Neural crest cell (in vitro differentiated cells): ENCODE measurements at regions not wholly inside any gene's neighbourhood (a gene's known extent, or its start where the extent isn't known, plus 50 kb on each side); places are given as distances from the start of the nearest gene placed in this dataset.

Source experiments
- DNase-seq: peaks from one replicate; pipeline ENCODE4 v3.0.0; 2021; ENCODE audit warnings: low read depth, mixed read lengths, low spot score
- H3K27ac Mint-ChIP-seq: one replicate; pipeline ENCODE4 v1.8.0; 2021; ENCODE audit warnings: mild to moderate bottlenecking, mixed read lengths; ENCODE audit not compliant: unreplicated experiment
- H3K27me3 Mint-ChIP-seq: 2 replicates; pipeline ENCODE4 v1.8.0; 2021; ENCODE audit warnings: low read depth, mild to moderate bottlenecking, mixed read lengths
- H3K36me3 Mint-ChIP-seq: 2 replicates; pipeline ENCODE4 v1.8.0; 2021; ENCODE audit warnings: low read depth, mild to moderate bottlenecking, mixed read lengths
- H3K4me1 Mint-ChIP-seq: 2 replicates; pipeline ENCODE4 v1.8.0; 2021; ENCODE audit warnings: mixed read lengths
- H3K4me3 Mint-ChIP-seq: one replicate; pipeline ENCODE4 v1.8.0; 2021; ENCODE audit warnings: mild to moderate bottlenecking, mixed read lengths
- H3K9me3 Mint-ChIP-seq: 2 replicates; pipeline ENCODE4 v1.8.0; 2021; ENCODE audit warnings: mixed read lengths
- TF ChIP-seq, protein P1 (sequence below): fragments of 200-600 bp; sonication (generic); conservative IDR thresholded peaks from 2 replicates; pipeline ENCODE4 v1.5.0; 2021; ENCODE audit warnings: antibody characterized with exemption, mild to moderate bottlenecking

DNA sequence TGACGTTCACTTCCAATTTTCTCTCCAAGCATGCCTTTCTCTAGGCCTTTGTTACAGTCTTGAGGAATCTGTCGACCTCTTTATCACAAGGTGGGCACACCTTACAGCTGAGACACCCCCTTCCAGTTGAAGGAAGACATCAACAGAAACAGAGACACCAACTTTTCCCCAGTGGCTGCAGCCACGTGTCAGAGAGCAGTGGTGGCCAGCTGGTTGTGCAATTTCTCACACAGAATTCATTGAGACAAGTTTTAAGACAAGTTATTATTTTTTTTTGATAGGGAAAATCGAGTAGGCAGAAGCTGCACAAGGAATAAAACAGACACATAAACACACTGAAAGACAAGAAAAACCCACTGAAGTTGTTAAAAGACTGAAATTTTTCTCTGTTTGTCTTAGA is 436.7 kb upstream of the MDFIC2 start:
- Mint-ChIP-seq H3K36me3 (no peaks in the 10 kb centered on the region), H3K4me1 (no peaks in the 10 kb centered on the region), H3K4me3 (no peak overlapping the region), H3K27ac (no peak overlapping the region), H3K9me3 (no peaks in the 10 kb centered on the region), H3K27me3 (no peaks in the 10 kb centered on the region)
- DNase-seq: no peak
- TF ChIP-seq, protein P1, sequence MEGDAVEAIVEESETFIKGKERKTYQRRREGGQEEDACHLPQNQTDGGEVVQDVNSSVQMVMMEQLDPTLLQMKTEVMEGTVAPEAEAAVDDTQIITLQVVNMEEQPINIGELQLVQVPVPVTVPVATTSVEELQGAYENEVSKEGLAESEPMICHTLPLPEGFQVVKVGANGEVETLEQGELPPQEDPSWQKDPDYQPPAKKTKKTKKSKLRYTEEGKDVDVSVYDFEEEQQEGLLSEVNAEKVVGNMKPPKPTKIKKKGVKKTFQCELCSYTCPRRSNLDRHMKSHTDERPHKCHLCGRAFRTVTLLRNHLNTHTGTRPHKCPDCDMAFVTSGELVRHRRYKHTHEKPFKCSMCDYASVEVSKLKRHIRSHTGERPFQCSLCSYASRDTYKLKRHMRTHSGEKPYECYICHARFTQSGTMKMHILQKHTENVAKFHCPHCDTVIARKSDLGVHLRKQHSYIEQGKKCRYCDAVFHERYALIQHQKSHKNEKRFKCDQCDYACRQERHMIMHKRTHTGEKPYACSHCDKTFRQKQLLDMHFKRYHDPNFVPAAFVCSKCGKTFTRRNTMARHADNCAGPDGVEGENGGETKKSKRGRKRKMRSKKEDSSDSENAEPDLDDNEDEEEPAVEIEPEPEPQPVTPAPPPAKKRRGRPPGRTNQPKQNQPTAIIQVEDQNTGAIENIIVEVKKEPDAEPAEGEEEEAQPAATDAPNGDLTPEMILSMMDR: no peak

DNA sequence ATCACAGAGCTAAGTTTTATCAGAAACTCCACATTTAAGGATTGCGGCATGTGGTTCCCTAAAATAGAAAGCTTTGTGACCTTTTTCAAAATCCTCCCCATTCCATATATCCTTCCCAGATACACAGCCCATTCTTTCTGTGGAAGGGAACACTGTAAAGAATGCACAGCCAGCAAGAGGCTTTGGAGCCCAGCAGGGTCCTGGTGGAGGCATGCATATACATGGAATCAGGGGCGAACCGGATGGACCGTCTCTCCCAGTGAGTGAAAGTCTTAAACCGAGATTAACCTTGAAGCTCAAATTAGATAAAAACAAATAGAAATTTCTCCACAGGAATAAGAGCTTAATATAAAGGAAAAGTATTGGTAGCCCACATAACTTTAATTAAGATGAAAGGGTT is 436.2 kb upstream of the MDFIC2 start:
- no peak overlapping the region for H3K27ac Mint-ChIP-seq

DNA sequence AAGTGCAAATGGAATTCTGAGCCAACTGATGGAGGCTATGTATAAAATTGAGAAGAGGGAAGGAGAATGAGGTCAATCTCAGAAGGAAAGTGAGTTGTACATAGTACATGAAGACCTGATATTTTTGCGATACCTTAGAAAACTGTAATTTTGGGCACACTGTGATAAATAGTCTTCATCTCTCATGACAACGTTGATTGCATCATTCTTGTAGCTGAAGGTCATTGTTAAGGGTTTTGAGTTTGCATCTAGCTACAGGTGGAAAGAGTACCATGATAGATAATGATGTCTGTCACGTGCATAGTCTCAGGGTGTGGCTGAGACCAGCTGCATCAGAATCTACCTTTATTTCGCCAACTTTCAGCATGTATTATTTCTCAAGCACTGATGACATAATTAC is 435.4 kb upstream of the MDFIC2 start:
- no peaks in the 10 kb centered on the region for H3K27me3 Mint-ChIP-seq
- no peaks in the 10 kb centered on the region for H3K4me1 Mint-ChIP-seq
- no peak overlapping the region for H3K4me3 Mint-ChIP-seq
- DNase-seq: no peak
- no peaks in the 10 kb centered on the region for H3K9me3 Mint-ChIP-seq
- no peak overlapping the region for H3K27ac Mint-ChIP-seq
- H3K36me3 Mint-ChIP-seq: no peaks in the 10 kb centered on the region
- TF ChIP-seq, protein P1: no peak

More for the DNA sequence above, 436.2 kb upstream of the MDFIC2 start:
- no peaks in the 10 kb centered on the region for H3K27me3 Mint-ChIP-seq
- H3K9me3 Mint-ChIP-seq: no peaks in the 10 kb centered on the region
- DNase-seq: no peak
- H3K4me1 Mint-ChIP-seq: no peaks in the 10 kb centered on the region
- H3K4me3 Mint-ChIP-seq: no peak overlapping the region
- no peaks in the 10 kb centered on the region for H3K36me3 Mint-ChIP-seq
- TF ChIP-seq, protein P1: no peak

DNA sequence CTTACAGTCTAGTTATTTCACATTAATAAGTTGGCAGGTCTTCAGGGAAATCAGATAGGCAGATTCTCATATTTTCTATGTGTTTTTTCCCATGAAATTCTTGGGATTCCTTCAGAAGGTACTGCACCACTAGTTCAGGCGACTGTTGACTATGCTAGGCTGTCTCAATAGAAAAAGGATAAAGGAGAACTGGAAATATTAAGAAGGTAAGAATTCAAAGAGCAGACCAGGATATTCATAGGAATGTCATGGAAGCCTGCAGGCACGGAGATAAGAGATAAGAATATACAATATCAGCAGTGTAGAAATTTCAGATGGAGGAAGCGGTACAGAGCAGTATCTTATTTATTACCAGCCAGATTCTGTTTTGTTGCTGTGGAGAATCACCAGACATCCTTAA is 432.1 kb upstream of the MDFIC2 start:
- Mint-ChIP-seq H3K4me3 (no peak overlapping the region), H3K4me1 (no peaks in the 10 kb centered on the region), H3K36me3 (no peaks in the 10 kb centered on the region), H3K27me3 (no peaks in the 10 kb centered on the region), H3K9me3 (no peaks in the 10 kb centered on the region), H3K27ac (no peak overlapping the region)
- TF ChIP-seq, protein P1: no peak
- no peak for DNase-seq

DNA sequence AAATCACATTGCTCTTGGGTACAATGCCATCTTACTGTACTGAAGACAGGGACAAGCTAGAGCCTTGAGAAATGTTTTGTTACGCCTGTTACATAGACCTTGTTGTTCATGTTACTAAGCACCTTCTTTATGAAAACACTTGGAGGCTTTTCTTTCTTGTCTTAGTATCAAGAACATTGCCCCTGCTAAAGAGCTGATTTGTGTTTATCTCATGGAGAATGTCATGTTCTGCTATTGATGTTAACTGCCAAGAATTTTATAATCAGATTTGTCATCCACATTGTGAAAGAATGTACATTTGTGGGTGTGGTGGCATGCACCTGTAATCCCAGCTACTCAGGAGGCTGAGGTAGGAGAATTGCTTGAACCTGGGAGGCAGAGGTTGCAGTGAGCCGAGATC is 431.3 kb upstream of the MDFIC2 start:
- no peaks in the 10 kb centered on the region for H3K27me3 Mint-ChIP-seq
- H3K4me3 Mint-ChIP-seq: no peak overlapping the region
- H3K27ac Mint-ChIP-seq: no peak overlapping the region

More for the DNA sequence above, 431.3 kb upstream of the MDFIC2 start:
- no peak for DNase-seq
- Mint-ChIP-seq H3K36me3 (no peaks in the 10 kb centered on the region), H3K9me3 (no peaks in the 10 kb centered on the region), H3K4me1 (no peaks in the 10 kb centered on the region)
- TF ChIP-seq, protein P1: no peak
